CD4-positive, alpha-beta T cell treated with Interleukin-4 for 1 hour (primary cell): ENCODE measurements at regions not wholly inside any gene's neighbourhood (a gene's known extent, or its start where the extent isn't known, plus 50 kb on each side); places are given as distances from the start of the nearest gene placed in this dataset.

ENCODE experiments used
- DNase-seq, 2 donors: peaks; one replicate each; pipeline ENCODE4 v3.0.0-alpha.2; 2020 to 2022

DNA sequence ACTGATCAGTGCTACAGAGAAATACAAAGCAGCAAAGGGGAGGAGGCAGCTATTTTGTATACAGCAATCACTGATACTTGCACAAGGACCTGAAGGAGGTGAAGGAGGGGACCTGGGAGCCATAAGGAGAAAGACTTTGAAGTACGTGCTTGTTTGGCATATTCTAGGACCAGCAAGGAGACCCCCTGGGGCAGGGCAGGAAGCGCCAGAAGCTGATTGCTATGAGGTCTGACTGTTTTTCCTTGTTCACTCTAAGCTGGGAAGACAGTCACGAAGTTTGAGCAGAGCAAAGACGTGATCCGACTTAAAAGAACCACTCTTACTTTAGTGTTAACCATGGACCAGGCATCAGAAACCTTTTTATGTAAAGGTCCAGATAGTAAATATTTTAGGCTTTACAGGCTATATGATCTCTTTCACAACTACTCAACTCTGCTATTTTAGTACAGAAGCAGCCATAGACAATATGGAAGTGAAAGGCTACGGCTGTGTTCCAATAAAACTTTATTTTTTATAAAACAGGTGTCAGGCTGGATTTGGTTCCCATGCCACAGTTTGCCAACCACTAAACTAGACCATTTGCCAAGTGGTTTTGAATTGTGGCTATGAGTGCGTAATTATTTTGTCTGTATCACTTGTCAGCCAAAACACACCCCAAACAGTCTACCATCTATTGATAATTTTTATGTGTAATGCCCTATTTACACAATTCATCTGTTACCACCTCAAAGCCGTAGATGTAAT lies 217.9 kb downstream of the PRL start:
- DNase-seq = no peak

DNA sequence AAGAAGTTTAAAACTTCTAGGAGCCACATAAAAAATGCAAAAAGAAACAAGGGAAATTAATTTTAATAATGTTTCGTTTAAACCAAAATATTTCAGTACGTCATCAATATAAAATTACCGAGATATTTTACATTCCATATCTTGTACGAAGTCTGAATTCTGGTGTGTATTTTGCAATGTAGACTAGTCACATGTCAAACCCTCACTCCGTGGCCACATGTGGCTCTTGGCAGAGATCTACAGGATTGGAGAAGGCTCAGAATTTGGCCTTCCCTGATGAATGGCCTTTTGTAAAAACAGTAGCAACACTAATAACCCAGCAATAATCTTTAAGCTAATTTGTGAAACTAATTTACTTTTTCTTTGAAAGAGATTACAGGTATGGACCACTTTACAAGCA lies 217.1 kb downstream of the PRL start:
- DNase-seq = no peak

DNA sequence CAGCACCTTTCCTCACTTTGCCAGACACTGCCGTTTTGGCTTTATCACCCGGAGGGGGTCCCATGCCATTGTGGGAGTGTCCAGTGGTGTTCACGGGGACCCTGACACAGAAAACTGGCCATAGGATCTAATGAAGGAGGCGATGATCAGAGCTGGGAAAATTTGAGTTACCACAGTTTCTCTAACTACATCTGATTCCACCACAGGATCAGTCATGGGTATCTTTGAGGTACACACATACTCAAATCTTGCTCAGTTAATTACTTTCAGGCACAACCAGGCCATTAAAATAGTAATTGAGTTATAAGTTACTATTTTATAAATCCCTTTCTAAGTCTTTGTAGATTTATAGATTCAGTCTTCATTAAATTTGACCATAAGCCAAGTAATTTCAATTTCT lies 215.1 kb downstream of the PRL start:
- no peak for DNase-seq

DNA sequence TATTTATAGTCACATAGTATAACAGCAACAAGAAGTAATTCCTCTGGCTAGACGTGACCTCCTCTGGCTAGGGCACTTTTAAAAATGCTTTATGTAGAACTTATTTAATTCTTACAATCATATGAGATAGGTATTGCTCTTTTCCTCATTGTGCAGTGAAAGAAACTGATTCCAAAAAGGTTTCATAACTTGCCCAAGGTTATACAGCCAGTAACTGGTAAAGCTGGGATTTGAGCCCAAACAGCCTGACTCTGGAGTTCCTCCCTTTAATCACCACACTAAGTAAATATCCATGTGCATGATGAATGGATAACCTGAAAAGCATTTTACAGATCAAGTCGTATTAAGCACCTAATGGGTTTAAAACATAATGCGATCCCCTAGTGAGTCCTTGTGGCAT lies 214.6 kb downstream of the PRL start:
- no peak for DNase-seq

DNA sequence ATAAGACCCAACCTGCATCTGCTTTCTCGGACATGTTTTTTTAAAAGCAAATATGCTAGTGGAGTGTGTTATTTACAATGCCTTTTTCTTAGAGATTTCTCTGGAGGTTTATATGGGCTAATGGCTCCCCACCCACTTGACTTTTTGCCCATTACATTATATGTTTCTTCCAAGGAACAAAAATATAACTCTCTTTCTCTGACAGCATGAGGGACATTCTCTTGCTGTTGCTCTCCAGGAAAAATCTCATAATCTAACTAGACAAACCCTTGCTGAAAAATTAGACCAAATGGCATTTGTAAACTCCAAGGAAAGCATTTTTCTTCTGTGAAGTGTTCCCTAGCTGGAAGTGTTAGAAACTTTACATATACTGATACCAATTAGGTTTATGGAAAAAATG lies 213.7 kb downstream of the PRL start:
- no peak for DNase-seq

DNA sequence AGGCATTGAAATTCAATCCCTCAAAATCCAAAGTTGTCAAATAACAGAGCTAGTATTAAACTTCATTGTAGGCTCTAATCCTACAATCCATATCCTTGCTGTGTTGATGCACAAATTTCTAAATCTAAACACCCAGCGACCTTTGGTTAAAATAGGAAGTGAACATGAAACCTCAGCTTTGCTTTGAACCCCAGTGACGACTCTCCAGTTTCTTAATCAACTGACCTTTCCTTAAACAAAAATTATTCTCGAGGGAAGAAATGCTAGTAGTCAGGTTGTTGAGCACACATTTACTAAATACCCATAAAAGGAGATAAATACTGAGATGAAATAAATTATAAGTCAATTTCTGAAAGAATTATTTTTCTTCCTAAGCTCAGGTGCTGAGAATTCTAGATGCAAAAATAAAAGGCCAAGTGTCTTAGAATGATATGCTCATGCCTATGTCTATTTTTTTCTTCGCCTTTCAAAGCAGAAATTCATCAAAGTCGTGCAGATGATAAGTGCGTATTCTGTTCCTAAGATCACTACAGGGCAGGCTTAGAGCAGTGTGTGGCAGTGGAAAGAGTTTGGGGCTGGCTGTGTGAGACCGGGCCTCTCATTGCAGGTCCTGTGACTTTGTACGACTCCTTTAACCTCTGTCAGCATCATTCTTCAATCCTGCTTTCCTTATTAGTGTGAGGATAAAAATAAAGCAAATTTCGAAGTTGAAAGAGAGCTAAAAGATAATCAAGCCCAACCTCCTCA lies 208.7 kb downstream of the PRL start:
- DNase-seq = no peak

DNA sequence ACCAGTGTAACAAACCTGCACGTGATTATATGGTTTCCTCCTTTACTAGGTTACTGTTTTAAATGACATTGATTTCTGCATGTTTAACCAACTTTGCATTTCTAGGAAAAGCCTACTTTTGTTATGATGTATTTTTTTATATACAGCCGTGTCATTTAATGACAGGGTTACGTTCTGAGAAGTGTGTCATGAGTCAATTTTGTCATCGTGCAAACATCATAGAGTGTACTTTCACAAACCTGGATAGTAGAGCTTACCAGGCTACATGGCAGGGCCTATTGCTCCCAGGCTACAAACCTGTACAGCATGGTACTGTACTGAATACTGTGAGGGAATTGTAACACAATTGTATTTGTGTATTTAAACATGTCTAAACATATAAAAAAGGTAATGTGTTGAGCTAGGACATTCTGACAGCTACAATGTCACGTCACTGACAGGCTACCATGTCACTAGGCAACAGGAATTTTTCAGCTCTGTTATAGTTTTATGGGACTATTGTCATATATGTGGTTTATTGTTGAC lies 205.3 kb downstream of the PRL start:
- DNase-seq = no peak

DNA sequence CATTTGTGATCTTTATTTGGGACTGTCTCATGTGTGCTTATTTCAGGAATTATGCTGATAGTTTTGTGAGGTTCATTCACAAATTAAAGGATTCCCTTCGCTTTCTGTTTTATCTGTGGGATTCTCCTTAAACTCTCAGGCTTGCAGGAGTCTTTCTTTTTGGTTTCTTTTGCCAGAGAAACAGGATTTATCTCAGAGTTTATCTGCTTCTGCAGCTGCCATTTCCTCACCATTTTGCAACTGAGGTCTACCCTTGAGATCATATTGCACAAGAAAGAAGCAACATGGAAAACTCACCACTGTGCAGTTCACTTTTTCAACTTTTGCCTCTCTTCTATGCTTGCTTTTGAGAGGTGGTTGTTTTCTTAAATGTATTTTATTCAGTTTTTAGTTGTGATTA lies 201.0 kb downstream of the PRL start:
- no peak for DNase-seq

DNA sequence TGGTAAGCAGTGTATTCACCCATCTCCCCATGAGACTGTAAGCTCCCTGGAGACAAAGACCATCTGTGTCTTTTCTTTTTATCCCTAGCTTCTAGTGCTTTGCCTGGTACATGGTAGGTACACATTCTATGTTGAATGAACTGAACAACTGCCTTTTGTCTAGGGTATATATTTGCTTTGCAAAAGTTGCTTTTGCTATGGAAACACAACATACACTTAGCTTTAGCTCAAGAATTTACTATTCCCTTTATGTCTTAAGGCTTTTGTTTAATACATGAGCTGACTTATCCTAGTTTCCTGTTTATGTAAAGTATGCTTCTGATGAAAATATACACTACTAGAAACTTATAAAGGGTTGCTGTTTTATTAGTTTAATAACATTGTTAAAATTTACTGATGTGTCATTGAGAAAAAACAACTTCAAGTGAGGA lies 198.2 kb downstream of the PRL start:
- no peak for DNase-seq

DNA sequence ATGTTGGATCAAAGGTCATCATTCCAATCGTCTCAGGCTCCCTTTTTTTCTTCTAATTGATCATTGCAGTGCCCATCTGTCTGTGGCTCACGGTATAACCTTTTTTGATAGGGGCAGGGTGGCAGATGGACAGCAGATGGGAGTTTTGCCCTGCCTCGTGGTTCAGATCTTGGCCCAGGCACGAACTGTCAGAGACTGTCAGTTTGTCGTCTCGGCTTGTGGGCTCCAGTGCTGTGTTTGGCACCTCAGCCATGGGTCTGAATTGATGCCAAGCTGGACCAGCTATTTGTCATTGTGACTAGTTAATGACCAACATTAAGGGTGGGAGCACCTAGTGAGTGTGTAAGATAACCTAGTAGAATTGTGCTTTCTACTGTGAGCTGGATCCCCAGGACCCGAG lies 197.6 kb downstream of the PRL start:
- DNase-seq = no peak

DNA sequence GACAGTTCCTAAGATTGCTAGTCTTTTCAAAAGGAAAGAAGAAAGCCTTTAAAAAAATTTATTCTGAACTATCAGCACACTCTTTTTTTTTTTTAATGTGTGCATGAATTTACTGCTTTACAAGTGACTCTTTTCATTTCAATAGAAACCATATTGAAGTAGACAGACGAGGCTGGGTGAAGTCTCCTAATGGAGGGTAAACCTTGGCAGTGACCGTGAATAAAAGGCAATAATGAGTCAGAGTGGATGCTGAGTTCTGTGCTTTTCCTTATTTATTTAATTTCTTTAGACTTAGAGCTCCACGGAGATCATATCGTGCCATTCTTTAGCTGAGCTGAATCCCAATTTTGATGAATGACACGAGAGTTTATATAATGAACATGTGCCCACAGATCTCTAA lies 196.9 kb downstream of the PRL start:
- DNase-seq = no peak

DNA sequence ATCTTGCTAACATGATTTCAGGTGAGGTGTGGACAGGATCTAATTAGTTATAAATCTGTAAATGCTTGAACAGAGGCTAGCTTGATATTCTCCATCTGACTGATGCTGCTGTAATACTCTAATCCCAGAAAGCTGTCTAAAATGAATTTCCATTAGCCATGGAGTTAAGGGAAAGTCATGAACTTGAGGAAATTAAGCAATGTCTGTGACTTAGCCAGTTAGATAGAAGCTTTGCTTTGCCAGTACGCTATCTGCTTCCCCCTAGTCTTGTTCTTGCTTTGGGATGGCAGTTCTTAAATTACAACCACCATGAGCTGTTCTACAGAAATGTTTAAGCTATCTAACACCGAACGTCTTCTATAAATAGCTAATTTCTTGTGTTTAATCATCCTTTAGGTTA lies 195.7 kb downstream of the PRL start:
- DNase-seq = no peak

DNA sequence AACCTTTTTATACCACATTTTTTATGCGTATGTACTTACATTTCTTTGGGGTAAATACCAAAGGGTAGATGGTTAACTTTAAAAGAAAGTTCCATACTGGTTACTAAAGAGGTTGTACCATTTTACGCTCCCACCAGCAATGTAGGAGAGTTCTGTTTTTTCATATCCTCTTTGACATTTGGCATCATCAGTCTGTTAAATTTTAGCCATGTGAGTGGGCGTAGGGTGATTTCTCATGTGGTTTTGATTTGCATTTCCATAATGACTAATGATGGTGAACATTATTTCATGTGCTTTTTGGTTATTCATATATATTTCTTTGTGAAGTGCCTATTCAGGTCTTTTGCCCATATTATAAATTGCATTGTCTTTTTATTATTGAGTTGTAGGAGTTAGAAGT lies 194.2 kb downstream of the PRL start:
- DNase-seq = no peak

DNA sequence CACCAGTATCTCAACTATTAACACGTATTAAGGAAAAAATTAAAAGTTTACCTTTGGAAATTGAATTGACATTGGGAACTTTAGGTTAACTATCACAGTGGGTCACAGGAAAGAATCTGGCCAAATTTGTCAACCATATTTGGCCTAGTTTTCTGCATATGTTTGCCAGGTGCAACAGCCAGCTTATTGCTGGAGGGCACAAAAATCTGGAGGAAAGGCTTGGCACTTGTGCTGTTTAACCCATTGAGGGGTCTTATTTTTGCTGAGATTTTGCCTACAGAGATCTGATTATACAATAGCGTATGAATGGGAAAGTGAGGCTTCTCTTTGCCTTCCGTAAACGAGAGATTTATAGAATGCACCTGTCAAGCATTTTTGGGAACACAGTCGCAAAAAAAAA lies 190.4 kb downstream of the PRL start:
- DNase-seq = no peak

DNA sequence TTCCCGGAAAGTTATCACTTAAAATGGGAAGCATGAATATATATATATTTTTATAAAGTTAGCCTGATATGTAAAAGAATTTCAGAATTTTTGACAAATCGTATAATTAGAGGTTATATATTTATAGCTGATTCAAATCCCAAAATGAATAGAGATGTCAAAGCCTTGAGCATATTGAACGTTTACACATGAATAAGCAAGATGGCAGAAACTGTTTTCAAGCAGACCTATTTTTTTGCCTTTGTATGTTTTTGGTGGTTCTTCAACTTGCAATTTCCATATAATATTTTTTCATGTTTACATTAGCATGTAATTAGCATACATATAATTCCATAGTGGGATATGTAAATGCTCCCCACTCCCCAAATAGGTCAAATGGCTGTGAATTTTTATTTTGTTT lies 189.9 kb downstream of the PRL start:
- DNase-seq = no peak

DNA sequence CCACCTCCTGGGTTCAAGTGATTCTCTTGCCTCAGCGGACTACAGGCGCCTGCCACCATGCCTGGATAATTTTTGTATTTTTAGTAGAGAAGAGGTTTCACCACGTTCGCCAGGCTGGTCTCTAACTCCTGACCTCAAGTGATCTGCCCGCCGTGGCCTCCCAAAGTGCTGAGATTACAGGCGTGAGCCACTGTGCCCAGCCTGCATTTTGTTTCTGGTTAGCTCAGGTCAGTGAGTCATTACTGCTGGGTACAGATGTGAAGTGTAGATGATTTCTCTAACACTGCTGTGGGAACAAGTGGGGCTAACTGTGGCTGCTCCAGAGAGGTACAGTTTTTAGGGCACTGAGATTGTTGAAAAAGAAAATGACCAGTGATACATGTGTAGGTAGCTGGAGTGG lies 188.6 kb downstream of the PRL start:
- DNase-seq = no peak

DNA sequence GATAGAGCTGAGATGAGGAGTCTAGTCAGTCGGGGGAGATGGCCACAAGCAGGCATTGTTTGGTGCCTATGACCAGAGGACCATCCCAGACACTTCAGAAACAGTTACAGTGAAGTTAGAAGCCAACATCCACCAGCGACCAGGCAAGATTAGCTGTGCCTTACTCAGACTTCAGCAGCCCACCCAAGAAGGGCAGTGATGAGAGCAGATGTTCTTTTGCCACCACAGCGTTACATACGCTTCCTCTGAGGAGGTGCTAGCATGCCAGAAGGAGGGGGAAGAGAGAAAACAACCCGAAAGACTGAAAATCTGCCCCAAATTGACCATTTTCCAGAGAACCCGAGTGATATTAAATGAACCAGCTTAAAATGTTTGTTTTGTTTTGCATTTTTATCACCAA lies 186.8 kb downstream of the PRL start:
- no peak for DNase-seq

DNA sequence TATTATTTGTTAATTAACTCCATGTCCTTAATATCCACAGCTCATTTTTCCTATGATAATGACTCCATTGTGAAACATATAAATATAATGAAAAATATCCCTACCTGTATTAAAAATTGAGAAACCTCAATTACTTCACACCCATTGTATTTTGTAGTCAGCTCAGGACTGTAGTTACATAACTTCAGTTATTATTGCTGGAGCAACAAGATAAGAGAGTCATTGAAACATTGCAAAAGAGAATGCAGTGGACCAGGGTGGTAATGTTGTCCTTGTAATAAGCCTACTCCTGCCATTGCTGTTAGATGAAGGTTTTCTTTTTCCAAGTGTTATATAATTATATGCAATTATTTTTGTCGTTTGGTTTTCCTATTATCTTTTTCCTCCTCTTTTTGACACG lies 184.4 kb downstream of the PRL start:
- DNase-seq = no peak

DNA sequence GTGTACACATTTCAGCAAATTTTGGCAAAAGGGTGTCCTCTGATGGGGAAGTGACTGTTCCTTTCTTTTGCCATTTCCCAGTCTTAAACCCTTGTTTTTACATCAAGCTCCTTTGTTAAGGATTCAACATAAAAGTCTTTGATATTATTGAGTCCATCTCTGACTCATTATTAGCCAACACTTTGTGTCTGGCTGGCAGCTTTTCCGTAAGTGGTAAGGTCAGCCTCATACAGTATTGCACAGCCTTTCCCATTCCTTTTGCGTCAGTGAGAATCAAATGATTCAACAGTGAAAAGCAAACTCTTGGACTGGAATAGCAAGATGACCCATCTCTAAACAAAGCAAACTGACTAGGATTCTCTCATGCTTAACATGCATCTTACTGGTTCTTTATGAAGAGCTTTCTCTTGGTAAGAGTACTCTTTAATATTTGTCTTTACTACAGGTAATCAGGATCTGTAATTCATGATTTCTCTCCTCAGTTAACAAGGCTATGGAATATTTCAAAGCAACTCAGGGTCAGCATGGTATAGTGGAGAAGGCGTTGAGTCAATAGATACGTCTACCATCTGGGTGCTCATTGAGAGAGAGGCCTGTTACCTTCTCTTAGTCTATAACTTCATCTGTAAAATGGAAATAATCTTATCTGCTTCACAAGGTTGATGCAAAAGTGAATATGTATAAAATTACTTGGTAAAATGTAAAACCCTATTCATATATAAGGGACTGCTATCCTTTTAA lies 183.6 kb downstream of the PRL start:
- DNase-seq = no peak

DNA sequence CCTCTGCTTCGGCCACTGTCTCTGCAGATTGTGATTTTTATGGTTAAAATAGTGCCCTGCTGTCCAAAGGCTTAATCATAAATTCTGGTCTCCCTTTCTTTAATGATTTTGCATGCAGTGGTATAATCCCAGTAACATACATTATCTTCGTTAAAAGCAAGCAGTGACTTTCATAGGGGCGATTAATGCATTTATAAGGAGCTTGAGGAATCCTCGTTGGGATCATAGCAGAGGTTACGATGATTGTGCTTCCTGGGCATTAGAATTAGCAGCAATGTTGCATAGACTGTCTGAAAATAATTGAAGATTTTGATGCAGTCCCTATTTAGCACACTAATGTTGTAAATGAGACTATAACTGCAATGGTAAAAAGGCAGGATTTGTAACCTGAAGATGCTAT lies 181.3 kb downstream of the PRL start:
- DNase-seq = no peak

DNA sequence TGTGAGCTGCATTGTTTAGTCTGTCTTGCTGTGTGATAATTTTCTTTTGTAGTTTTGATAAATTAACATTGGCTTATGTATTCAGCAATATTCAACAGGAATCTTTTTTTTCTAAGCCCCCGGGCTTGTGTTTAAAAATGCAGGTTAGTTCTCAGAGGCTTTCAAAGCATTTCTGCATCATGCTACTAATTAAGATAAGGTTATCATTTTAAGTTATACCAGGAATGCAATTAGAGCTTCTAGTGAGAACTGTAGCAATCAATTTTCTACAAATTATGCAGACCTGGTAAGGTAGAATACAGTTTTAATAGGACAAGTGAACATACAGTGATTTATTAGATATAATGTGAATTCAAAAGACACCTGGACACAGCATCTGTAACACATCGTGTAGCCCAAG lies 179.2 kb downstream of the PRL start:
- DNase-seq = no peak

DNA sequence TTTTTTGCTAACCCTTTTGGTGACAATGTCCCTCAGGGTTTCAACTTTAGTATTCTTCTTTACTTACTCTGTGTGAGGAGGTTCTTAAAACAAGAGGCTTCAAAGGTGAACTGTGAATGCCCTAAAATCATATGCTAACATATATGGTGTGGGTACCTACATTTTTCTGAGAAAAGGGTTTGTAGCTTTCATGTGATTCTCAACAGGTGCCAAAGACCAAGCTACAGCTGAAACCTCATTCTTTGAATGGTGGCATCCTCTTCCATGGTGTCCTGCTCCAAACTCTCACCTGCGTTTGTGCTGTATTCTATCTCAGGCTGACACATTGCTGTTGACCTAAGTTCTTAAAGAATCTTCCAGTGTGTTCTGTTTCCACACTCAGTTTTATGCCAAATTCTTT lies 177.3 kb downstream of the PRL start:
- no peak for DNase-seq

DNA sequence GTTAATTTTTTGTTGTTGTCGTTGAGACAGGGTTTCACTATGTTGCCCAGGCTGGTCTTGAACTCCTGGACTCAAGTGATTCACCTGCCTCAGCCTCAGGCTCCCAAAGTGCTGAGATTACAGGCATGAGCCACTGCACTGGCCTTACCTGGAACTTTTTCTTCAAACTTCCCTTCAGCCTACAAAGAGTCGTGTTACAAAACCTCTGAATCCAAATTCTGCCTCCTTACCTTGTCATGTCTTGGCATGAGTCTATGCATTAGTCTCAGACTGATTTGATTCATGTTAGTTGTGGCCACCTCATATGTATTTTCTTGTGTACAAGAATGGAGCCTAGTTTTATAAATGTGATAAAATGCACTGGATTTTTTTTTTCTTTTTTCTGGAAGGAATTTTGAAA lies 172.1 kb downstream of the PRL start:
- DNase-seq = no peak

DNA sequence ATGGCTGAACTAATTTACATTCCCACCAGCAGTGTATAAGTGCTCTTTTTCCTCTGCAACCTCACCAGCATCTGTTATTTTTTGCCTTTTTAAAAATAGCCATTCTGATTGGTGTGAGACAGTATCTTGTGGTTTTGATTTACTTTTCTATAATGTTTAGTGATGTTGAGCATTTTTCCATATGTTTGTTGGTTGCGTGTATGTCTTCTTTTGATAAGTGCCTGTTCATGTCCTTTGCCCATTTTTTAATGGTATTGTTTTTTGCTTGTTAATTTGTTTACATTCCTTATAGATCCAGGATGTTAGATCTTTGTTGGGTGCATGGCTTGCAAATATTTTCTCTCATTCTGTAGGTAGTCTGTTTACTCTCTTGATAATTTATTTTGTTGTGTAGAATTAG lies 169.9 kb downstream of the PRL start:
- DNase-seq = no peak
